GM21526 (cell line): ENCODE measurements at regions not wholly inside any gene's neighbourhood (a gene's known extent, or its start where the extent isn't known, plus 50 kb on each side); places are given as distances from the start of the nearest gene placed in this dataset.

Experiments used
- ATAC-seq: cut with Tn5 transposase; IDR thresholded peaks from one replicate; pipeline ENCODE4 v1.9.1; 2021; ENCODE audit warnings: moderate library complexity; ENCODE audit not compliant: unreplicated experiment, low FRiP score

DNA sequence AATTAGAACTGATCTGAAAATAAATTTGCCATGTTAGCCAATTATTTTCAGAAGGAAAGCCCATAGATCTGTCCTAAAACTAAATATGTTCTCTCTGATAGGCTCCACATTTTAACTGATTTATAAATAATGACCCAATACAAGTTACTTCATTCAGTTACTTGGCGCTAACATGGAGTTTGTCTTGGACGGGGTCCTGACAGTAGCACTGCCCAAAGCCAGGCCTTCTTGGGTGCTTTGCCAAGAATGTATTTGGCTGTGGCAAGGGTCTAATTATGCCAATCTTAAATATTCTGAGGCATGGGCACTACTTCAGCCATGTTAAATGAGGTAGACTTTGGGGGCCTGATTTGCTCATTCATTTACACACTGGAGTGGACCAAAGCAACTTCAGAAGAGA, 135.0 kb upstream of the PKDCC start:
- ATAC-seq, result no peak

DNA sequence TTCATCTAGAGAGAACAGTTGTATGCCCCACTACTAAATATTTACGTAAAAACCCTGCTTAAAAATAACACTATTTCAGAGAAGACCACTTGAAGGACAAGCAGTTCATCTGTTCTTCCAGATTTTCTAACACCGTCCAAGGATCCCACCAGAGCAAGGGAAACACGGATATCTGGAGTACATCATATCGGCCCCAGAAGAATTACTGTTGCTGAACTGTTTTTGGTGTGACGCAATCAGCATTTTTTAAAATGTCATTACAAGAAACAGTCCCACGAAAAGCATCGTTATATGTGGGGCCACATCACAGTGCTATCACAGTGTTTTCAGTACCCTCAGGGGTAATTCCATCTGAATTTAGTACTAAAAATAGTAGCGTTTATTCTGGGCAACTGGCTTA, 134.5 kb upstream of the PKDCC start:
- no peak for ATAC-seq

DNA sequence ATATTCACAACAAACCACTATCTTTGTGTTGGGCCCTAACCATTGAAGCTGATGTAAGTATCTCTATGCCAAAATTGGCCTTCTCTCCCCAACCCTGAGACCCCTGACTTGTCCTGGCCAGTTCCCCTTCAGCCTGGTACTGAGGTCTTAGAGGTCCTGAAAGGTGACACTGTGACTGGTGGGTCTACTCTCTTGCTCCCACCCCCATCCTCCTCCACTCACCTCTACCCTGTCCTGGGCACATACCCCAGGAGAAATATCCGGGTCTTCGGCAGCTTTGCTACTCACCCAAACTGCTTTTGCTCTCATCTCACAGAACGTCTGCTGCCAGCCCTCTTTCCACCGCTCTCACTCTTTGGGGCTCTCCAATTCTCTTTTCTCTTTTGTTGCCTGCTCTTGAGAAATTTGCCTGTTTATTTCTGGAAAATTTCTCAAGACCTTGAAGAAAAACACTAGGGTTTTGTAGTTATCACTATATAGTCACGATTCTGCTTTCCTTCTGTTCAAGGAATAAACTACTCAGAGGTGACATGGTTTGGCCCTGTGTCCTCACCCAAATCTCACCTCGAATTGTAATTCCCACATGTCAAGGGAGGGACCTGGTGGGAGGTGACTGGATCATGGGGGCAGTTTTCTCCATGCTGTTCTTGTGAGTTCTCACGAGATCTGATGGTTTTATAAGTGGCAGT, 133.8 kb upstream of the PKDCC start:
- ATAC-seq, result no peak

DNA sequence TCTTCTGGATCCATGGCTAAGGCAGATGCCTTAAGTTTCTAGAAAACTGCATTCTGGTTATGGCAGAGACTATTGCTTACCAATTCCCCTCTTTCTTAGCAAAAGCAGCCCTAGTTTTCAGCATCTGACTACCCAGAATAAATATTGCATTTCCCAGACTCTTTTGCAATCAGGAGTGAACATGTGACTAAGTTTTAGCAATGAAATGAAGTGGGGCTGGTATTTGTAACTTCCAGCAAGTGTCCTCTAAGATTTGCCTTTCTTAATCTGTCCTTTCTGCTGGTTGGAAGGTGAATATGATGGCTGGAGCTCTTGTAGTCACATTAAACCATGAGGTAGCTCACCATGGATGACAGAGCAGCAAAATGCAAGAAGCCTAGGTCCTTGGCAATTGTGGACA, 132.9 kb upstream of the PKDCC start:
- ATAC-seq, result no peak

DNA sequence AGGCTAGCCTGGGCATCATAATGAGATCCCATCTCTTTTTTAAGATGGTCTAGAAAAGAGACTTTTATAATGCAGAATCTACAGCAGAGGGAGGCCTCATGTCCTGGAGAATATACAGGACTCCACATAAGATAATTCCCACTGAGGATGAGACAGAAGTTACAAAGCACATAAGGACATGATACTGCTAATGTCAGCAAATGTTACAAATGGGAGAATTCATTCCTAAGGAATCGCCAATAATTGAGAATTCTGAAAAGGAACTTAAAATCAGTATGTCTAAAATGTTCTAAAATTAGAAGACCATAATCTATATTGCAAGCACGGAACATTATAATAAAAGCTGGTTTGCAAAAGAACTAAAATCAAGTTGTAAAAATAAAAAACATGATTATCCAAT, 131.6 kb upstream of the PKDCC start:
- ATAC-seq, result no peak

DNA sequence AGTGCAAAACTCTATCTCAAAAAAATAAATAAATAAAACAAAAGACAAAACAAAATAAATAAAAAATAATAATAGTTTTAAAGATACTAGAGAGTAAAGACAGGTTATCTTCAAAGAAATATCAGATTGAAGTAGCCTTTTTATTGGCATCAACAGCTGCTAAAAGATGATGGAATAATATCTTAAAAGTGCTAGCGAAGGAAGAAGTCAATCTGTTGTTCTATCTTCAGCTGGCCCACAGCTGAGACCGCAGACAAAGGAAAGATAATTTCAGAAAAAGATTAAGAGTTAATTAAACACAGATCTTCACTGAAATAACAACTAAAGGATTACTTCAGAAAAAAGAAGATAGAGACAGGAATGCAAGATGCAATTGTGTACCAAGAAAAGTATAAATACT, 130.2 kb upstream of the PKDCC start:
- ATAC-seq, result no peak

DNA sequence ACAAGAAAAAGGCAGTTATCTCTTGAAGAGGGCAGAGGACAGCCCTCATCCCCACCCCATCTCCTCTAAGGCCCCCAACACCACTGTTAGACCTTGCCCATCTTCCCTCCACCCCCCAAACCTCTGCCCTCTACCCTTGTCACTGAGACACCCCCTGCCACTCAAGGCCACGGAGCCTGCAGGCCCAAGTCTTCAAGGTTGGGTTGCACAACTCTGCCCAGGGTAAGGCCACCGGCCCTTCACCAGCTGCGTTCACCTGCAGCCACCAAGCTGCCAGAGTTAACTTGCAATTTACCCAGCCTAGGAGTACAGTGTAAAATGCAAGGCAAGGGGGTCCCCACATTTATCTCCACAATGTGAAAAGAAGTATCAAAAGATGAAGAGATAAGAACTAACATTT, 128.7 kb upstream of the PKDCC start:
- no peak for ATAC-seq

DNA sequence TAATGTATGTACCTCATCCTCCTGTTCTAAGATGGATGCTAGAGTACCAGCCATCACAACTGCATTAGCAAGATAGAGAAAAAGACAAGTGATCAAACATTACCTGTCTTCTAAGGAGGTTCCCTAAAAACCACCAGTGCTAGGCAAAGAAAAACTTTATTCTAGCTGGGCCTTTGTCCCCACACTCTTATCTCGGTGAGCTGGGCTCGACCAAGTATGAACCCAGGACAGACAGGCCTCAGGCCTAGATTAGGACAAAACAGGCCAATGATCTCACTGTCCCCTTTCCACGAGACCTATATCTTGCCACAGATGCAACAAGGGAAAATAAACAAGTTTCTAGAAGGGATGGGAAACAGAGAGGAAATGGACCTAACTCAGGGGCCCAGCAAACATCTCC, 127.6 kb upstream of the PKDCC start:
- ATAC-seq, result no peak

DNA sequence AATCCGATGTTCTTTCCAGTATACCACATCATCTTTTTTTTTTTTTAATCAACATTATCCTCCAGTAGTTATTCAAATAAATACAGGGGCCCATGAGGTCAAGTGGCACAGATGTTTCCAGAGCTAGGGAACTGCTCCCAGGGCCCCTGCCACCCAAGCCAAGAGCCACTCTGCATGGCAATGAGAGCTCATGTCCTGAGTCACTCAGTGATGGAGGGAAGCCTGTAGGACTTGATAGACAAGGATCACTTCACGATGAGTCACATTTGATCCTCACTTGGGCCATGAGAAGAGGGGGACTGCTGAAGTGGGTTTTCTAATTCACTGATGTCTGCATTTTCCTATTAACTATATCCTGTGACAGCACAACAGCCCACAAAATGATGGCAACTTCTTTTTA, 127.0 kb upstream of the PKDCC start:
- ATAC-seq, result no peak

DNA sequence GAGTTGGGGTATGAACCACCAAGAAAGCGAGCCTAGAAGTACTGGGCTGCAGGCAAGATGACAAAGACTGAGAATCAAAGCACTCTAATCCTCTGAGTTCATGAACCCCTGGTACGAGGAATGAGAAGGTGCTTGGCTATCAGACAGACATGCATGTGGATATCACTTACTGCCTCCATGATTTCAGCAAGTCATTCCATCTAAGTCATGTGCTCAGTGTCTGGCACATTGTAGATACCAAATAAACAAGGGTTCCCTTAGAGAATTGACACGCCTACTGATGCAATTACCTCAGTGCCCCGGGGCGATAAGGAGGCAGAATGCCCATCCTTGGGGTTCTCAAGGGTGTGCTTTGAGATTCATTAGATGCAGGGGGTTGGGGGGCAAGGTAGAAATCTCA, 125.6 kb upstream of the PKDCC start:
- ATAC-seq, result no peak

DNA sequence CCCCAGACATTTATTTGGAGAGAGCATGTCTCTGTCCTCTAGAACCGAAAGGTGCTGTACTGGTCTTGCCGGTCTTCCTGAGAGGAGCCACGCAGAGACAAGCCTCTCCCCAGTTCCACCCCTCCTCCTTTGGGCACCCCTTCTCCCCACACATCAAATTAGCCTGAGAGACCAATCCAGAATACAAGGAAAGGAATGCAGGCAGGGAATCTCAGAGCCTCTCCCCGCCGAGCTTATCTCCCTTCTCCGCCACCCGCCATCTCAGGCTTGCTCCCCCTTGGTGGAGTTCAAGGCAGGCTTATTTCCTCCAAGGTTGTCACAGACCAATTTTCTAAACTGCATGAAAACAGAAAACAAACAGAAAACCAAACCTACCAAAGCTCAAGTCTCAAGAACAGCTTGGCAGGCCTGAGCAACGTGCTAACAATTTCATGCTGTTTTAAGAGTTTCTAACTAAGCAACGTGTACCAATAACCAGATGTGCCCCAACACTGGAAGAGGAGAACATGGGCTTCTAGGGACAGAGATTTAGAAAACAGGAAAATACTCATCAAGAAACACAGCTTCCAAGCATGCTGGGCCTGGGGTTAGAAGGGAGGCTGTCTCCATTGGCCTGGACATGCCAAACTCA, 124.5 kb upstream of the PKDCC start:
- ATAC-seq, result no peak

DNA sequence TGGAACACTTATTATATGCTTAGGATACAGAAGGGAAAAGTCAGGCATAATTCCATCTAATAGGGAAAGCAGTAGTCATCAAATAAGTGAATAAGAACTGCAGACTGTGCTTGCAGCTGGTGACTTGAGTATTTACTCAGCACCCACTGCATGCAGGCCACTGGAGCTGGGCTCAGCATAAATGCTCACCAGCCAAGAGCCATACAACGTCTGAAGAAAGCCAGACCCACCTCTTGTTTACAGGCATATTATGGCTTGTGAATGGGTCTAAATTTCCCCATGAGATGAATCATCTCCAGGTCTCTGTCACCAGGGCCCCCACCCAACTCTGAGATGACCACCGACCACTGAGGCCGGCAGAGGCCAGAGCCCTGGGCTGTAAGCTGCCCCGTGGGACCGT, 123.8 kb upstream of the PKDCC start:
- ATAC-seq, result no peak

DNA sequence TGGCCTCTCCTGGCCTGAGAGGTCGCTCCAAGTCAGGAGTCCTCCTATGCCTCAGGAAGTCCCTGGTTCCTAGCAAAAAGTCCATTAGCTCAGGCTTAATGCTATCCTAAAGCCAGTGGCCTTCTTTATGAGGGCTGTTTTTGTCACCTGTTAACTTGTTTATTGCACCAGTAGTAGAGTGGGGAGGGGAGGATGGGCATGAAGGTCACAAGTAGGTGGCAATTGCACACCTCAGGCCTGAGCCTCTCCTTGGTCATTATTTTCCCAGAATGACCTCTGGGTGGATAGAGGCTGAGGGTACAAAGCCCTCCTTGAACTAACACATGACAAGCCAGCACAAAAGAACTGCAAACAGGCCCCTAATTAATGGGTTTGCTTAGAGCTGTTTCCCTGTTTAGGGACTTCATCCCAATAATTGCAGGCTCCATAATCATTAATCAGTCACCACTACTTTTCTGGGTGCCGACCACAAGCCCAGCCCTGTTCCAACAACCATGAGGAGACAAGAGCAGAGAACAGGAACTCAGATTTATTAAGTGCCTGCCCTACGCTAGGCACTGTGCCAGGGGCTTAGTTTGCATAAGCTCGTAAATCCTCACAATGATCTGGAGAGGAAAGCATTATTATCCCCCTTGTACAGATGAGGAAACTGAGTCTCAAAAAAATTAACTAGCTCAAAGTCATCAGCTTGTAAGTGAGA, 123.0 kb upstream of the PKDCC start:
- no peak for ATAC-seq

DNA sequence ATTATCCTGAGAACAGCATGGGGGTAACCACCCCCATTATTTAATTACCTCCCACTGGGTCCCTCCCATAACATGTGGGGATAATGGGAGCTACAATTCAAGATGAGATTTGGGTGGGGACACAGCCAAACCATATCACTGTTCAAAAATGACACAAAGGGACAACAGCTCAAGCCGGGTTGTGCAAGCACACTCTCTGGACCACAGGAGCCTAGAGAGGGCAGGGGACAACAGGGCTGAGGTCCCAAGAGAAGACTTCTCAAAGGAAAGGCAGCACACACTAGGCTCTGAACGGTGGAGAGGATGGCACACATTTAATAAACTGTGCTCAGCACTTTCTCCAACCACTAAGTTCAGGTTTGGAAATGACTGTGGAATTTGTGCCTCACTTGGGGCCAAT, 122.1 kb upstream of the PKDCC start:
- no peak for ATAC-seq

DNA sequence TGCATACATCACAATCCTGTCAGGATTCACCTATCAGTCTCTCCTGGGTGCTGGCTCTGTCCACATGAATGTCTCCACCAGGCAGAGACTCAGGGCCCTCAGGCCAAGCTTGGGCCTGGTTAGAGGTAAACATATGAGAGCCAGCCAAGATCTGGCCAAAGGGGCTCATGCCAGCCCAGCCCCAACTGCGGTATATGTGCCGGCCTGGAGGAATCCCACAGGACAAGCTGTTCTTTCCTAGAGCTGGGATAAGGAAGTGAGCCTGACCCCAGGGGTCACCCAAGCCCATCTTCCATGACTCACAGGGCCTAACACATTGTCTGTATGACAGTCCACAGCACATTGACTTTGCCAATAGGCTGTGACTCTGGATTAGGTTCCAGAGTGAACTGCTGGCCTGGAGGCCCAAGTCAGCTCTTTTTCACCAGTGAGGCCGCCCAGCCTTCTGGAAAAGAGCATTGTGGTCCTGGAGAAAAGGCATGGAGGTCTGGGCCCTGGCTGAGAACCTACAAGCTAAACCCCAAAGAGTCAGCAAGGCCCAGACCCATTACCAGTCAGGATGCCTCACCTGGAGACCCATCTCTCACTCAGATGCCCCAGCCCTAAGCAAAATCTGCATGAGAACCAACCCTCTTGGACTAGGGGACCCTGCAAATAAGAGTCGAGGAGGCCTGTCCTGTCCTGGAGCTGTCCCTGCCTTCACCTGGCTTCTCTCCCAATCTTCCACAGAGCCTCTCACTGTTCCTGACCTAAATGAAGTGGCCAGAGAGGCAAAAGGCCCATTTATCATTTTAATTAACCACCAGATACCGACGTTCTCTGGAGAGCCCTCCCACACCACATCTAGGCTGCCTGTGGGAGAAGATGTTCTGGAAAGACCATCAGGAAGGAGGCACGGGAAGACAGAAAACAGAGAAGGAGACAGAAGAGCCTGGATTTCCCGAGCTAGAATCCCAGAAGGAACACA, 120.9 kb upstream of the PKDCC start:
- no peak for ATAC-seq

DNA sequence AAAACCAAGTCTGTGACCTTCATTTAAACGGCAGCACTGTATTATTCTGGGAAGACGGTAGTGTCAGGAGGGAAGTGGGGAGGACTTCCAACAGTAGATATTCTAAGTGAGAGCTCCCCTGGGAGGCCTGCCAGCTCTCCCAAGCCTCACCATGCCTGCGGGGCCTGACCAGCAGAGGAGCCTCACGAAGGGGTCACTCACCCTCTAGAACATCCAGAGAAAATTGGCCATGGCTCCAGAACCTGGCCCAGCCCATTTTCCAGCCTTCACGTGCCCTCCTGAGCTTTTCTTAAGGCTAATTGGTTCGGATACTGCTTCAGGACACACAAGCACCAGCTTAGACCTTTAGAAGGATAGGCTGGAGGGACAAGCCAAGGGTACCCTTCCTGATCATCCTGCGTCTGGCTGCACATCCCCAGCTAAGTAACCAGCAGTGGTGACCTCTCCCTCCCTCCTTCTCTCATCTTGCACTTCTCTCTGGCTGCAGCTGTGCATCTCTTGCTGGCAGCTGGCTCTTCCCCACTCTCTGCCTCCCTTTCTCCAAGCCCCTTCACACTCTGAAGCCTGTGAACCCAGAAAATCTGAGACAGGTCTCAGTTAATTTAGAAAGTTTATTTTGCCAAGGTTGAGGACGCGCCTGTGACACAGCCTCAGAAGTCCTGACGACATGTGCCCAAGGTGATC, 120.1 kb upstream of the PKDCC start:
- no peak for ATAC-seq

DNA sequence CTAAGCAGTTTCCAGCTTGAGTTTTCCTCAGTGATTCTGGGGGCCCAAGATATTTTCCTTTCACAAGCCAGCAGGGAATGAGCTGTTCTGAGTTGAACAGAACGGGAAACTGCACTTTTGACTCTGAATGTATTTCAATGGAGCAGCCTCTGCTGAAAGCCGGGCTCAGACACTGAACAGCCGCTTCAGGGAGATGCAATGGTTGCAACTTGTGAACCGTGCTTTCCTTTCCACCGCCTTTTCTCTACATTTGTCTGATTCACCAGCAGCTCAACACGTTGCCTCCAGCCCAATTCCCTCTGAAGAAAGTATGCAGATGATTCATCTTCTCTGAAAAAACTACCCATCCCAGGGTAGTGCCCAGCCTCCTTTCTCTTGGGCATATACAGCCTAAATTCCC, 119.3 kb upstream of the PKDCC start:
- ATAC-seq, result no peak

DNA sequence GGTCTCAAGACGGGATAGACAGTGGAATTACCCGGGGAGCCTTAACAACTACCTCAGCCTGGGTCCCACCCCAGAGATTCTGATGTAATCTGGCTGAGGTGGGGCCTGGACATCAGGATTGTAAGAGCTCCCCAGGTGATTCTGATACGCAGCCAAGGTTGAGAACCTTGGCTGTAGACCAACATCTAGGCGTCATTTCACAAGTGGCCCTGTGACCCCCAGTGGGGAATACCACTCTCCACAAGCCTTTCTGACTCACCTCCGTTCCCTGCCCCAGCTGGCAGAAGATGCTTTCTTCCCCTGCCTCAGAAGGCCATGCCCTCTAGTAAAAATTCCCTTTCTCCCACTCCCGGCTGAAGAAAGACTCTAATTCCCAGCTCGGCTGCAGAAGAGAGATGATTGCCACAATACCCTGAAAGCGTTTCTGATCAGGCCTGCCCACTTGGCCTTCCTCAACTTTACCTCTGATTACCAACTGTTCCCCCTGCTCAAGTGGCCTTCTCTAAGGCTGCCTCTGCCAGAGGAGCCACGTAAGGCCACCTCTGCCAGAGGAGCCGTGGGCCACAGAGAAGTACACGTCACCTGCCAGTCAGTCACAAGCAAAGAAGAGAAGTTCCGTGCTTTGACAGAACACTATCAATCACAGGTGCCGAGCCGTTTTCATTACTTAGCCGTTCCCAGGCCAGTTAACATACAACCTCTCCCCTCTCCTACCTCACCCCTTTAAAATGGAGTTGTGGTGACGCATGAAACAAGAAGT, 116.8 kb upstream of the PKDCC start:
- ATAC-seq, result no peak

DNA sequence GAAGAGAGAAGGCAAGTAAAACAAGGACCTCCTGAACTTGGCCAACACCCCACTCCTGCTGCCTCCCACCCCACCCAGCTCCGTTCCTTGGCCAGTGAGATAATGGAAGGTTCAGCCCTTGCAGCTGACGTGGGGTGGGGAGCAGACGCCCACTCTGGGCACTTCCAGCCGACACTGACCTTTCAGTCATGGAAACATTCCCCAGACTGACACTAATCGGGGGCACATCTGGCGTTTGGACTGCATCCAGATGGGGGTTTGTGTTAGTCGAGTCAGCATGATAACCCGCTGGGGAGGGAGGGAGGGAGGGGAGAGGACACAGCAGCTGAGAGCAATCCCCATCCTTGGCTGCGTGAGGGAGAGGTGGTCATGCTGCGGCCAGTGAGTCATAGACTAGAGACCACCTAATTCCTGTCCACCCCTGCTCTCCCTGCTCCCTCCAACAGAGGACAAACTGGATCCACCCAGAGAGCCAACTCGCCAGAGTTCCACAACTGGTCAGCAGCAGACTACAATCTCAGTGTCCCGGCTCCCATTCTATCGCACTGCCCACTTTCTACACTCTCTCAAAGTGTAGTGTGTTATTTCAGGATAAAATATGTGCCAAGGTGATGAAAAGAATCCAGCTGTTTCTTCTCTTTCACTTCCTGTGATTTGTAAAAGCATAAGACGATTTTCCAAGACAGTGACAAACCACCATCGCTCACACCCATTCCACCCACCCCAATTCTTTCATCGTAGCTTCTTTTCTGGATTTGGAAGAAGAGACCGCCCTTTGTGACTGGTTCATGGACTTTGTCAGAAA, 115.4 kb upstream of the PKDCC start:
- no peak for ATAC-seq
